NCI-H2081 (cell line): ENCODE measurements at regions not wholly inside any gene's neighbourhood (a gene's known extent, or its start where the extent isn't known, plus 50 kb on each side); places are given as distances from the start of the nearest gene placed in this dataset.
A peak's percentile ranks its signal among the peaks of the same experiment; 100 is the strongest.

ENCODE experiments used
- DNase-seq, 2 experiments: peaks; one replicate each; lab custom pipeline; 2025; lab: John Stamatoyannopoulos, UW

DNA sequence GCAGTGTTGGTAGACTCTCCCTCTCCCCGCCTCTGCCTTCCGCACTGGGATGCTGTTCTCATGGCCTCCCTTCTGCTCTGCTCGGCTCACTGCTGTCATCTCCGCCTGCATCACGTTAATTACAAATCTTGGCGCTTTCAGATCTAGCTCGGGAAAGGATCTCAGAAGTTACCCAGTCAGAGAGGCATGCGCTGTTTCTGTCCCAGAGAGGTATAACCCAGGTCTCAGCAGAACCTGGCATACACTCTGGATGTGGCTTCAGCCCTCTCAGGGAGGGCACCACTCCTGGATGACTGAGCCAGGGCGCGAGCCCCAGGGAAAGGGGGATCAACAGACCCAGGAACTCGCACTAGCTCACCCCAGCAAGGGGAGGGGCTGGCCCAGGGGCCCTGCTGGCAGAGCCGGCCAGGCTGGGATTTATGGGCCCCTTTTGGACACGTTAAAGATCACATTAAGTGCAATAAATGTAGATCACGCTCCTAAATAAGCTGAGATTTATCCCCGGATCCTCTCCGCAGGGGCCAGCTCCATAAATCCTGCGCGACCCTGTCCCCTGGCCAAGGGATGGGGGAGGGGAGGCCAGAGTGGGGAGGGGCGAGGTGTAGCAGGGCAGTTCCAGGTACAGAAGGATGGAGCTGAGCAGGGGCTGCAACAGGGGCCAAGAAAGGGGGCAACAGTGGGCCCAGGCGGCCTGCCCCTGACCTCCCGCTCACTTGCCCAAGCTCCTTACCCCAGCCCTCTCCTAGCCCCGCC is 101.3 kb upstream of the ZBTB40 start:
- DNase-seq = peak in 1 of 2 experiments; percentile 53

DNA sequence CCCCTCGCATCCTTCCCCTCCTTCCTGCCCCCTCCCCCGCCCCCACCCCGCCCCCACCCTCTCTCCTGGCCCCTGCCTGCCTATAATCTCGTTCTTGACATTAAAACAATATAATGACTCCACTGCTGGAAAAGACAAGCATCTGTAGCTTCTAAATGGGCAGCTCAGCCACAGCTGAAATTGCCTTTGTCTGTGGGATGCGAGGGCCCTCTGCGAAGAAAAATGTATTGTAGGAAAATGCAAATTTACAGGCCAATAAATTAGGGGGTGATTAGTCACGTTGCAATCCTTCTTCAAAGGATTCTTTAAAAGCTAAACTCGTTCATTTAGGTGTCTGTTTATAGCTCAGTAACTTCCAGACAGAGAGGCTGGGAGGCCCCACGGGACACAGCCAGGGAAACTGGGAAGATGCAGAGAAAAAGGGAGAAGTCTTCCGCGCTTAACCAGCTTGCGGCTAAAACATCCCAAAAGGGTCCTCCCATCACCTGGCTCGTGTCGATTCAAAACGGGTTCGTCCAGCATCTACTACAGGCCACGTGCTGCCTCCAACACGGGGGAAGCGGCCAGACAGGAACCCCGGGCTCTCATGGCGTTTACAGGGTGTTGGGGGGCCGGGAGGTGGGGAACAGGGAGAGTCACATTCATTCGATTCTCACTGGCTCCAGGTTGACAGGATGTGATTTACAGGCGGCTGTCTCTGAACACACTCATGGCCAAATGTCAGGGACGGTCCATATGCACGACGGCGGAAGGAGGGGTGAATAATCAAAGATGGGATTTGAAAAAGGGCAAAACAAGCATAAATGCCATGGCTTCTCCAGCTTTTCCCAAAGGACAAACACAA is 100.5 kb upstream of the ZBTB40 start:
- no peak for DNase-seq

DNA sequence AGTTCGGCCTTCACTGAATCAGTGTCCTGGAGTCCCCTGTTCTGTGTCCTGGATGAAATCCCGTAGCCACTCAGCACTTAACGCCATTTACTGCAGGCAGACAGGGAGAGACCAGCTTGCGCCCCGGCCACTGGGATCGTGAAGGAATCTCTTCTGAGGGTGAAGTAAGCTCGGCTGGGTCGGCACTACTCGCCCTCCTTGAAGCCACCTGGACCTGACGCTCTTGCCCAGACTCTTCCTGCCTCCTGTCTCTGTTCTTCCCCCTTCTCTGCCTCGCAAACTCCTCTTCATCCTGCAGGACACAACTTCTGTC is 99.9 kb upstream of the ZBTB40 start:
- DNase-seq = no peak

DNA sequence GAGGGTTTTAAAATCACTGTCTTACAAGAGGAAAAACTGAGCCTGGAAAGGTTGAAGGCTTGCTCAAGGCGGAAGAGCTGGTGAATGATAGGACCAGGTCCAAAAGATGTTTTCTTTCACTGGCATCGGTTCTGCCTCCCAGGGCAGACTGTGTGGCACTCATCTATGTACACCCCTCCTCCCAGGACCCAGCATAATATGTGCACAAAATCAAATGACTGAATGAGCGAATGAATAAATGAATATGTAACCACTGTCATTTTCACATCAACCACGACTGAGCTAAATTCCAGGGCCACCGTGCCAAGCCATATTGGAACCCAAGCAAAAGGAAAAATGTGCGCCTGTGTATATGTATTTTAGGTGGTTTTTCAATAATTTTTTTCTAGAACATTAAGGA is 99.3 kb upstream of the ZBTB40 start:
- no peak for DNase-seq

- DNase-seq = no peak
Measured at GRCh38 chr1:22352896-22353295, 98.8 kb upstream of the ZBTB40 start.

DNA sequence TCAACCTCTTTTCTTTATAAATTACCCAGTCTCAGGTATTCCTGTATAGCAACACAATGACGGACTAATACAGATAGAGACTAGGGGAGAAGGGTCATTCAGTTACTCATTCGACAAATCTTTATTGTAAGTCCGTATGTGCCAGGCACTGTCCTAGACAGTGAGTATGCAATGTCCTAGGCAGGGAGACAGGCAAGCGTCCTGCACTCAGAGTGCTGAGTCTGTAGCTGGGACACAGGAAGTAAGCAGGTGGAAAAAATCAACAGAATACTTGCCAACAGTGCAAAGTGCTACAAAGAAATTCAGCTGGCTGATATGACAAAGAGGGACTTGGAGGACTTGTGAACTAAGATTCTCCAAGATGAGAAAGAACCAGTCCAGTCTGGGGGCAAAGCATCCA is 92.2 kb upstream of the ZBTB40 start:
- no peak for DNase-seq

GRCh38 chr1:22362626-22363402 is 88.8 kb upstream of the ZBTB40 start:
- DNase-seq = no peak

GRCh38 chr1:22363403-22364325 is 88.0 kb upstream of the ZBTB40 start:
- no peak for DNase-seq

- no peak for DNase-seq
Measured at GRCh38 chr1:22364326-22364650, 87.4 kb upstream of the ZBTB40 start.

DNA sequence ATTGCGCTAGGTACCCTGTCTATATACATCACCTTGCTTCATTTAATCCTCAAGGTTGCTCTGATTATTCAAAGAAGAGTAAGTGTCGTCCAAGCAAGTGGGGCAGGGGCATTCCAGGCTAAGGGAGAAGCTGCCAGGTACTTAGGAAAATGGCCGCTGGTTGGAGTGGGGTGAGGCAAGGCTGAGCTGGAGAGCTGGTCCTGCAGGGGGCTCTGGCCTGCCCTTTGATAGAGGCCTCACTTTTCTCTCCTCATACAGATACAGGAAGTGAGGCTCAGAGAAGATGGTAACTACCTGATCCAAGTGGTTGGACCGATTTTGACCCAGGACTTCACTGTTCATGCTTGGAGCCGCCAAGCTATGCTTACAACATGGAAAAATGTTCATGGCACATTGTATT is 86.9 kb upstream of the ZBTB40 start:
- no peak for DNase-seq

GRCh38 chr1:22365331-22366295 is 86.0 kb upstream of the ZBTB40 start:
- no peak for DNase-seq

- no peak for DNase-seq
Measured at GRCh38 chr1:22366346-22366745, 85.3 kb upstream of the ZBTB40 start.

GRCh38 chr1:22368125-22368524 is 83.5 kb upstream of the ZBTB40 start:
- no peak for DNase-seq

- no peak for DNase-seq
Measured at GRCh38 chr1:22369294-22370189, 82.1 kb upstream of the ZBTB40 start.

- no peak for DNase-seq
Measured at GRCh38 chr1:22370190-22370498, 81.5 kb upstream of the ZBTB40 start.

GRCh38 chr1:22371408-22371807 is 80.2 kb upstream of the ZBTB40 start:
- no peak for DNase-seq

GRCh38 chr1:22373252-22373651 is 78.4 kb upstream of the ZBTB40 start:
- DNase-seq = no peak

- no peak for DNase-seq
Measured at GRCh38 chr1:22374001-22374400, 77.7 kb upstream of the ZBTB40 start.

DNA sequence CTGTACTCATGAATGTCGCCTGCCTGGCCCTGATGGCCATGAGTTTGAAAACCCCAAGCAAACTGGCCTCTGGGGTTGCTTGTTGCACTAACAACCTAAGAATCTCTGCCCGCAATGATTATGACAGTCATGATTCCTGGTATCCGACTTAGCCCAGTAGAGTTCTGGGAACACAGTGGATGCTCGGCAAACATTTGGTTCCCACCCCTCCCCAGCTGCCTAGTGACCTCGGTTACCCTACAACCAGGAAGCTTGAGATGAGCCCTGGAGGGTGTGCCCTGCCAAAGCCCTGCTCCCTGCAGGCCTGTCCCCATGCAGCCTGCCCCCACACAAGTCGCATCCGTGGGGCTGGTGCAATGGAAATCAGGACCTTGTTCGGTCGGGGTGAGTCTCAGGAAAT is 76.0 kb upstream of the ZBTB40 start:
- DNase-seq = no peak

- no peak for DNase-seq
Measured at GRCh38 chr1:22376001-22376400, 75.7 kb upstream of the ZBTB40 start.
